Fibroblast of skin of left biceps (primary cell): ENCODE measurements at regions not wholly inside any gene's neighbourhood (a gene's known extent, or its start where the extent isn't known, plus 50 kb on each side); places are given as distances from the start of the nearest gene placed in this dataset.
"Not testable (repeated sequence)": the region's sequence is repeated elsewhere in the genome, so short reads cannot be mapped to it uniquely, and the experiment has no call there.

ENCODE experiments used
- DNase-seq, 2 experiments: peaks; one replicate each; pipeline ENCODE4 v3.0.0-alpha.2; 2013; ENCODE audit warnings: low read depth in 2 of 2

GRCh38 chr9:1115370-1115769 lies 65.2 kb downstream of the DMRT2 start:
- DNase-seq, result no peak

DNA sequence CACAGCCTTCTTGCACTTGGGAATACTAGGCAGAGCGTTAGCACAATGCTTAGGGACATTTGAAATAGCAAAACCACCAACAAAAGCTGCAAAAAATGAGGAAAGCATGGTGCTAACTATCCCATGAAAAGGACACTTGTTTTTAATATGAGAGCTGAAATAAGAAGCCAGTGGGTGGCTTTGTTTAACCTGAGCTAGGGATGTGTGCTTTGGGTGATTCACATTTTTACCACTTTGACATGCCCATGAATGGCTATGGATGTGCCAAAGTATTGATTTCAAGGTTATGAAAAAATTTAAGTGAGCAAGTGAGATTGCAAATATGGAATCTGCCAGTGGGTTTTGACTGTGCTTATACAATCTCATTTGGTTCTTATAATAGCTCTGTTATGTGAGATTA lies 67.3 kb downstream of the DMRT2 start:
- DNase-seq, result no peak

- DNase-seq, result no peak
Measured at GRCh38 chr9:1120500-1121165, 70.5 kb downstream of the DMRT2 start.

GRCh38 chr9:1125741-1126140 lies 75.6 kb downstream of the DMRT2 start:
- DNase-seq, result peak in 1 of 2 experiments; percentile 6

- no peak for DNase-seq
Measured at GRCh38 chr9:1128046-1128445, 77.9 kb downstream of the DMRT2 start.

DNA sequence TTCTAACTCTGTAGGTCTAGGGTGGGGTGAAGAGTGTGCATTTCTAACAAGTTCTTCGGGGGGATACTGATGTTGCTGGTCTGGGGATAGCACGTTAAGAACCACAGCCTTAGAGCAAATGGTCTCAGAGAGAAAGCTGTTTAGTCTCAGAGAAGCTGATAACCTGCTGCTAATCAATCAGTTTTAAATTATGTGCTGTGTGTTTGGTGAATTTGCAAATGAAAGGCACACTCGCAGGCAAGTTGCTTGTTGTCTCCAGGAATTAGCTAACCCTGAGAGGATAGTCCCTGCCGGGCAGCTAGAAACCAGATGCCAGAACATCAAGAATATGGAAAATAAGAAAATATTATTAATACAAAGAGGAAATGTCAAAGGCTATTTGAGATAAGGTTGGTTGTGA lies 79.2 kb downstream of the DMRT2 start:
- no peak for DNase-seq

- DNase-seq, result no peak
Measured at GRCh38 chr9:1140057-1140456, 89.9 kb downstream of the DMRT2 start.

GRCh38 chr9:1151691-1152090 lies 101.5 kb downstream of the DMRT2 start:
- no peak for DNase-seq

DNA sequence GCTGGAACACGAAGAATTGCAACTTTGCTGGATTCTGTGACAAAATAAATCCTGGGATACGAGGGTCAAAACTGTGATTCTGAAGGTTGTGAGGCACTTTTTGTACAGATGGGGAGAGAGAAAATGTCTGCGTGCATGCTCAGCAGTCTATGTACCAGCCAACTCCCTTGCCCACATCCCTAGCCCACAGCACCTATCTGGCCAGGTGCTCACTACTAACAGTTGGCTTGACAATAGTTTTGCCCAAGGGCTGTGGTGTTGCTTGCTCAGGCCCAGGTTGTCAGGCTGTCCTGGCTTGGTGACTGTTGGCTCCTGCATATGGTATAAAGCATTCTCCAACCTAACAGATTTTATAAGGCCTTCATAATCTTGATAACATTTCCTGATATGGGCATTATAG lies 102.0 kb downstream of the DMRT2 start:
- no peak for DNase-seq

GRCh38 chr9:1154739-1155138 lies 104.6 kb downstream of the DMRT2 start:
- no peak for DNase-seq

GRCh38 chr9:1155602-1156001 lies 105.4 kb downstream of the DMRT2 start:
- DNase-seq, result no peak

GRCh38 chr9:1156794-1157550 lies 106.8 kb downstream of the DMRT2 start:
- no peak for DNase-seq

- DNase-seq, result no peak
Measured at GRCh38 chr9:1157836-1158235, 107.7 kb downstream of the DMRT2 start.

GRCh38 chr9:1170918-1171317 lies 120.8 kb downstream of the DMRT2 start:
- no peak for DNase-seq

GRCh38 chr9:1171546-1171945 lies 121.4 kb downstream of the DMRT2 start:
- DNase-seq, result no peak

DNA sequence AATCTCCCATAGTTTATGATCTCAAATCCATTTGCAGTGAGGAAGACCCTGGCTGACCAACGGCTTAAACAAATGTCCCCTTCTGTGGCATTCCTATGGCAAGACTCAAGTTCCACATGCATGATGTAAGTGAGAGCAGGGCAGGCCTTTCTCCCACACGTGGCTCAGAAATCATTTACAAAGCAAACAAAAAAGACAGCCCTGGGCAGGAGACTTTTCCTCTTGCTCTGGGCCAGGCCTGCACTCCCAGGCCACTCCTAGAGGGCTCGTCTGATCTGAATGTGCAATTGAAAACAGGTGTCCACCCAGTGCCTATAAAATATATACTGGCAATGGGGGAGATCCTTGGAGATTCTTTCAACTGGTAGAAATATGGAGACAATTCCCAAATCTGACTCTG lies 123.1 kb downstream of the DMRT2 start:
- DNase-seq, result no peak

DNA sequence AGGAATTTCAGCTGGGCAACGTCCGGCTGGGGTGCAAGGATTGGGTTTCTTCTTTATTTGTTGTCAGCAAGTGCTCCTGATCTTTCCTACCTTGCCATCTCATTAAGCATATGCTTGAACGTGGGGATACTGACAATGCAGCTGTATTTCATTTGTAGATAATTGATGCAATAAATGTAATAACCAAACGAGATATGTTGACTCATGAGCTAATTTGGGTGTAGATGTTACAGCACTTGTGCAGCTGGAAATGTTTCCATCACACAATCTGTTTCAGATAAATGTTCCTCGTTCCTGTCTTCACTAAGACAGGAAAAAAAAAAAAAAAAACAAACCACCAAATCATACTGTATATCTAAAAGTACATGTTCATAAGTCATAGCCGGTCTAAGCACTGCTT lies 123.8 kb downstream of the DMRT2 start:
- peak; percentile 54 to 61 for DNase-seq

DNA sequence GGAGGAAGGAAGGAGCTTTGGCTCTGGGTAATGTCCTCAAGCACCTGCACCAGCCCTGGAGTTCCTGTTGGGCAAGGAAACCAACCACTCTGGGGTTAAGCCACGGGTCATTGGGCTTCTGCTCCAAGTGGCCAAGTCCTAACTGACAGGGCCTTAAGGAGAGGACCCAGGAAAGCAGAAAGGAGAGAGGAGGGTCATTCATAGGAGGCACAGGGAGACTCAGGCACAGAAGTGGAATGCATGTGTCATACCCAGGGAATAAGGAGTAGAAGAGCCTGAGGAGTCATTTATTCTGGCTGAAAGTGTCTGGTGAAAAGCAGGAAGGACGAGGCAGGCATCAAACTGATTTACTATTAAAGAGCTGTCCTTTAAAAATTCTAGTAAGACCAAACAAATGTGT lies 129.2 kb downstream of the DMRT2 start:
- no peak for DNase-seq

DNA sequence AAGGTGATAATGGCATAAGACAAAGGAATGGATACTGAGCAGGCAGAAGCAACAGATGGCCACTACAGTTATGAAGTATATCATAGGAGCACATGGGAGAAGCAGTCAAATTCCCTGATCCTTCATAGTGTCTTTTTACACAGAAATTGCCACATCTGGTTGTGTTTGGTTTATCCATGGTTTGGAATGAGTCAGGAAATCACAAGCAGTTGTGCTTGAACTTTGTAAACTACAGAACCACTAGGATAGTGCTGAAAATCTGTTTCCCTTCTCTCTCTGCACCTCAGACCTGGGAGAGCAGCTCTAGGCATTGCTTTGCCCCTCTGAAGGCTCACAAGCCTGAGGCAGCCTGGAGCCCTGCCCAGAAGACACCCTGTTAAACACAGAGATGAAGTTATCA lies 134.0 kb downstream of the DMRT2 start:
- DNase-seq, result no peak

DNA sequence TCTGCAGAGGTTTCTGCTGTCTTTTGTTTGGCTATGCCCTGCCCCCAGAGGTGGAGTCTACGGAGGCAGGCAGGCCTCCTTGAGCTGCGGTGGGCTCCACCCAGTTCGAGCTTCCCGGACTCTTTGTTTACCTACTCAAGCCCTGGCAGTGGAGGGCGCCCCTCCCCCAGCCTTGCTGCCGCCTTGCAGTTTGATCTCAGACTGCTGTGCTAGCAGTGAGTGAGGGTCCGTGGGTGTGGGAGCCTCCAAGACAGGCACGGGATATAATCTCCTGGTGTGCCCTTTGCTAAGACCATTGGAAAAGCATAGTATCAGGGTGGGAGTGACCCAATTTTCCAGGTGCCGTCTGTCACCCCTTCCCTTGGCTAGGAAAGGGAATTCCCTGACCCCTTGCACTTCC lies 137.0 kb downstream of the DMRT2 start:
- not testable (repeated sequence) for DNase-seq

- not testable (repeated sequence) for DNase-seq
Measured at GRCh38 chr9:1195636-1196035, 145.5 kb downstream of the DMRT2 start.

- DNase-seq, result no peak
Measured at GRCh38 chr9:1198085-1198484, 147.9 kb downstream of the DMRT2 start.

DNA sequence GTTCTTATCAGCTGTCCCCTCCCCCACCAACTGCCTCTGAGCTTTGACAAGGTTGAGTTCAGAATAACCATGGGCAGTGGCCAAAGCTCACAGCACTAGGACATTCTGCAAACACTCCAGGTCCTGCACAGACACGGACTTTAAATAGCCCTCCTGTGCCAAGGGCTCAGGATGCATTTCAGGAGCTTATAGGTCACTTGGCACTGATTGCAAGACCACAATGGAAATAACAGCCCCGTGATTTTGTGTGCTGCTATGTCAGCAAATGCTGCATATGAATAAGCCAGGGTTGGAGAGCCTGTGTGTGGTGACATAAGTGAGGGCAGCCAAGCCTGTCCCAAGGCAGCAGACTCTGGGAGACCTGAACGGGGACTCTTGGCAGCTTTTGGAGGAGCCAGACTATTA lies 150.7 kb downstream of the DMRT2 start:
- DNase-seq, result no peak

DNA sequence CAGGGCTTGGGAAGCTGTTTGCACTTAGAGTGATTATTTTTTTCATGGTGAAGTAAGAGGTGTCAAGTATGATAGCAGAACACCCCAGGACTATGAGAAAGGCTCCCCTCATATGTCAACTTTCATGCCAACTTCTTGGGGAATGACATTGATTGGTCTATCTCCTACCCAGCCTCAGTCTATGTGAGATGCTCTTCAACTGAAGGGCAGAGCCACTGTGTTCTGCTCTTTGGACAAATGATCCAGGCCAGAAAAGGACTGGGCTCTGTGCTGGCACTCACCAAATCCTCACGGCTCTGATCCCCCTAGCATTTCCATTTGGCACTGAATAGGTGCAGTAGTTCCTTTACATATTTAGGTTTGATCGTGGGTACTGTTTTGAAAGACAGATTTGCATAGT lies 151.1 kb downstream of the DMRT2 start:
- no peak for DNase-seq
